GM19043 (cell line): ENCODE measurements at regions not wholly inside any gene's neighbourhood (a gene's known extent, or its start where the extent isn't known, plus 50 kb on each side); places are given as distances from the start of the nearest gene placed in this dataset.
"Not testable (repeated sequence)": the region's sequence is repeated elsewhere in the genome, so short reads cannot be mapped to it uniquely, and the experiment has no call there.

Source experiments
- ATAC-seq: cut with Tn5 transposase; IDR thresholded peaks from one replicate; pipeline ENCODE4 v1.9.1; 2021; ENCODE audit warnings: low read depth; ENCODE audit not compliant: unreplicated experiment

- no peak for ATAC-seq
These were observed 755.5 kb upstream of the SEMA6D start for GRCh38 chr15:46961795-46962194.

GRCh38 chr15:46988055-46988454 is 729.2 kb upstream of the SEMA6D start:
- not testable (repeated sequence) for ATAC-seq

- no peak for ATAC-seq
These were observed 720.9 kb upstream of the SEMA6D start for GRCh38 chr15:46996359-46996758.

DNA sequence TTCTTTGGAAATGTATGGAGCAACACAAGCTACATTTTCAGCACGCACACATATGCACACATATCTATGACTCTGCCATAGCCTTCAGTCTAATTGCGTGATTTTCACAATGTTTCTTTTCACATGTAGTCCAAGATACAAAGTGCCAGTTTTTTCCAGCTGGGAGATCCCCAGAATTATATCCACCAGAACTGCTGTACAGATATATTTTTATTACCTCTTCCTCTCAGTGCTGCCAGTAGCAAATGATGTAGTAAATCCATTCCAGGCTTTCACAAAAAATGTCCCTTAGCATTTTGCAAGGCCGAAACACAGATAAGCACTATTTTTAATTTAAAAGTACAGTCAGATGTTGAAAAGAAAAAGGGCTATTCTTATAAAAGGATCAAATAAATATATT is 719.8 kb upstream of the SEMA6D start:
- no peak for ATAC-seq

GRCh38 chr15:47003568-47003967 is 713.7 kb upstream of the SEMA6D start:
- ATAC-seq, result no peak

GRCh38 chr15:47013446-47013845 is 703.9 kb upstream of the SEMA6D start:
- no peak for ATAC-seq

DNA sequence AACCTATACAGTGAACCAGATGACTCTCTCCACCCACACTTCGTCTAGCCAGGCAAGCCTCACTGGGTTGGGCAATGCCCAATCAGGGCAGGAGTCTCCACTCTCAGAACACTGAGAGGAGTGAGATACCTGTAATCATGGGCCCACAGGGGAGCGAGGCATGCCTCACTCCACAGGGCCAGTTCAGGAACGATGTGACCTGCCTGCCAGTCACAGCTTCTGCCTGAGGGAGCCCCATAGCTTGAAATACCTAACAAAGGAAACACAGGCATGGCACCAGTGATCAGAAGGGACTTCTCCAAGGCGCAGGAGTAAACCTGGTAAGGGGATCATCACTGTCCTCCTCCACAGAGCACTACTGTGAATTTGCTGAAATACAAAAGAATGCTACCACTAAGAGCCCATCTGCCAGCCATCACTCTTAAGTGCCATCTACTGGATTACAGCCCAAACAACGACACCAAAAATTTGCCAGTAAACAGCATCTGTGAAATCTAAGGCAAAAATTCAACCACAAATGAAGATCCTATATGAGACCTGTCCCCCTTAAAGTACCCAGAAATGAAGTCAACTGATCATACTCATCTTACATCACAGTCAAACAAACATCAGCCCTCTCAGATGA is 689.9 kb upstream of the SEMA6D start:
- ATAC-seq, result no peak

DNA sequence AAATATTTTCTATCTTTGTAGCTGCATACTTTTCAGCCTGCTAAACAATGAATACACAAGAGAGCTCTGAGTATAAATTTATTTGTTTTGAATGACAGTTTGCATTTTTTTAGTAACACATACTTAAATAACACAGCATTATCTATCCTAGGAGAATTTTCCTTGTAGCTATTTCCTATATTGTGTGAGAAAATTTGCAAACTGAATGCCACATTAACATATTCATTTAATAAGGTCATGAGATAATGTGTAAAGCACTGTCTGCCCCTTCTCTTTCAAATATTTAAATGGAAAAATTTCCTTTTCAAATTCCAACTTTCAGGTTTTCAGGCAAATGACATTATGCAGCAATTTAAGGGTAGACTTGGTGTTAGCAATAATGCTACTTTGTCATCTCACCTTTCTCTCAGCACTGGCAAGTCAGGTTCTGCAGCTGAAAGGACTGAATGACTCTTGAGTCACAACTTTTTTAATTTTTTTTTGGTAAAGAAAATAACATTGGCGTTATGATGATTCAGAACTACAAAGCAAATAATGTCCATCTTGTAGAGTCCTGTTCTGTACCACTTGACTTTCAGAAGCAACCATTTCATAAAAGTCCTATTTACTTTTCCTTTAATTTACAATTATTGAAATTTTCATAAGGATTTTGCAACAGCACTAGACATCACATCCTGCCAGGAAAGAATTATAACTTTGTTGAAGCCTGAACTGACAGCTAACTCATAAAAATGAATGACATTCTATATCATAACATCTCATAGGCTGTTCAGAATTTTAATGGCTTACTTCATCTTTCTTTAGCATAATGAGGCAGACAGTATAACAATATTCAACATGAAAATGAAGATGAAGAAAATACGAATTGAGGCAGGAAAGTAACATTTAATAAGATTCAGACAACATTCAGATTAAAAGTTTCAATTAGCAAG is 681.6 kb upstream of the SEMA6D start:
- ATAC-seq, result no peak

DNA sequence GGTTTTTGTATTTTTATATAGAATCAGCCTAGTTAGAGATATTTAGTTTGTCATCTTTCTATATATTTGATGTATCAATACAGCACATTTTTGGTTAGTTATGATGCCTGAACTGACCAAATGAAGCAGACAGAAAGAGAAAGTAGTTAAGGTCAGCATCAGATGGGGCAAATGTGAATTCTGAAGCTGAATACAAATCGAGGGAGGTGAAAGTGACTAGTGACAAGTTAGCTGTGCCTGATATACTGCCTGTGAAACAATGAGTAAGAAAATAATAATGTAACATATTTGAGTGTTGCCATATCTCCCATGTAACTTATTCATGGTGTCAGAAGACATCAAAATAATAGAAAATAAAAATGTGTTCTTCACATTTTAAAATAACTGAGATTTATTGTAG is 680.3 kb upstream of the SEMA6D start:
- ATAC-seq, result no peak

- ATAC-seq, result no peak
These were observed 678.1 kb upstream of the SEMA6D start for GRCh38 chr15:47039225-47039624.

GRCh38 chr15:47041301-47041700 is 676.0 kb upstream of the SEMA6D start:
- no peak for ATAC-seq

- not testable (repeated sequence) for ATAC-seq
These were observed 669.3 kb upstream of the SEMA6D start for GRCh38 chr15:47047981-47048380.

DNA sequence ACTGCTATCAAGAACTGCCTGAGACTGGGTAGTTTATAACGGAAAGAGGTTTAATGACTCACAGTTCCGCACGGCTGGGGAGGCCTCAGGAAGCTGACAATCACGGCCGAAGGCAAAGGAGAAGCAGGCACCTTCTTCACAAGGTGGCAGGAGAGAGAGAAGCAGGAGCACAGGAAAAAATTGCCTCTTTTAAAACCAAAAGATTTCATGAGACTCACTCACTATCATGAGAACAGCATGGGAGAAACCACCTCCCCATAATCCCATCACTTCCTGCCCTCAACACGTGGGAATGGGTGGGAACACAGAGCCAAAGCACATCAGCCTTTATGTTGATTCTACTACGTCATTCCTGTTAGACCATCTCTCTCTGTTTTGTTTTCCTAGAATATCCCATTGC is 650.9 kb upstream of the SEMA6D start:
- no peak for ATAC-seq

DNA sequence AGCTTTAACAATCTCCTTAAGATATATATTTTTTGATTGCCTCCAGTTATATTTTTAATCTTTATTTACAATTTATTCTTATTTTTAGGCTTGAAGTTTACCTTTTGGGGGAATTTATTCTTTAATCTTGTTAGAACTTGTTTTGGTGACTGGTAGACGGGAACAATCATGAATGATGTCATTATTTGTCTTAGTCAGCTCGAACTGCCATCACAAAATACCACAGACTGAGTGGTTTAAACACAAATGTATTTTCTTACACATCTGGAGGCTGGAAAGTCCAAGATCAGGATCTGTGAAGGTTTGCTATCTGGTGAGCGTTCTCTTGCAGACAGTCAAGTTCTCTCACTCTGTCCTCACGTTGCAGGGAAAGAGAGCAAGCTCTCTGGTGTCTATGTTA is 639.5 kb upstream of the SEMA6D start:
- not testable (repeated sequence) for ATAC-seq

DNA sequence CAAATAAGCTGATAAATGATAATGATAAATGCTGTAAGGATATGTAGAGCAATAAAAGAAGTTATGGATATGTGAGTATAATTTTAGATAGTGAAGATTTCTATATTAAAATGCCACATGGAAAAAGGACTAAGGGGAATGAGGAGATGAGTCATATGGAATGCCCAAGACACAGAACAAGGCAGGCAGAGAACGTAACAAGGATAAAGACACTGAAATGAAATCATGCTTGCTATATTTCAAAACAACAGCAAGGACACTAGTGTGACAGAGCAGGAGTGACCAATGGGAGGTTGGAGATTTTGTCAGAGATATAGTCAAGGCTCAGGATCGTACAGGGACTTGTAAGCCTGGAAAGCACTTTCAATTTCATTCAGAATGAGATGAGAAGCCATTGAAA is 621.5 kb upstream of the SEMA6D start:
- no peak for ATAC-seq

GRCh38 chr15:47098526-47098925 is 618.8 kb upstream of the SEMA6D start:
- not testable (repeated sequence) for ATAC-seq

DNA sequence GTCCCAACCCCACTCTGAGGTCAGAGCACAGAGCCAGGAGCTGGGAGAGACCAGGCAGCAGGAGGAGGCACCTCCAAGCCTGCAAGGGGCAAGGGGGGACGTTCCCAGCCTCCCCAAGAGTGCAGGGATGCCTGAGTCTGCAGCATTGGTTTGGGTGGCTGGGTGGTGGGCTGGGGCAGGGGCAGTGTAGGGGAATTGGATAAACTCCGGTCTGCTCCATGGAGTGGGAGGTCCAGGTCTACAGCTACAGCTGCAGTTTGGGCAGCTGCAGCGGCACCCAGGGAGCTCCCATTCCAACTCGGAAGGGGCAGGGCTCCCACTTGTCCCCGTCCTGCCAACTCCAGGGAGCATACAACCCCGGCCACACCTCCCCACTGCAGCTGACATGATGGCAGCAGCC is 617.5 kb upstream of the SEMA6D start:
- ATAC-seq, result not testable (repeated sequence)

- ATAC-seq, result not testable (repeated sequence)
These were observed 608.5 kb upstream of the SEMA6D start for GRCh38 chr15:47108800-47109199.

DNA sequence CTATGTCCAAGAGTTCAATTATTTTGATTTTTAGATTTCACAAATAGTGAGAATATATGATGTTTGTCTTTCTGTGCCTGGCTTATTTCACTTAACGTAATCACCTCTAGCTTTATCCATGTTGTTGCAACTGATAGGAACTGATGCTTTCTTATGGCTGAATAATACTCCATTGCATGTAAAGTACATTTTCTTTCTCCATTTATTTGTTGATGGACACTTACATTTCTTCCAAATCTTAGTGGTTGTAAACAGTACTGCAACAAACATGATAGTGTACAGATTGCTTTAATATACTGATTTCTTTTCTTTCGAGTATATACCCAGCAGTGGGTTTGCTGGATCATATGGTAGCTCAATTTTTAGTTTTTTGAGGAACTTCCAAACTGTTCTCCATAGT is 600.6 kb upstream of the SEMA6D start:
- ATAC-seq, result no peak

- ATAC-seq, result no peak
These were observed 598.0 kb upstream of the SEMA6D start for GRCh38 chr15:47119349-47119748.

DNA sequence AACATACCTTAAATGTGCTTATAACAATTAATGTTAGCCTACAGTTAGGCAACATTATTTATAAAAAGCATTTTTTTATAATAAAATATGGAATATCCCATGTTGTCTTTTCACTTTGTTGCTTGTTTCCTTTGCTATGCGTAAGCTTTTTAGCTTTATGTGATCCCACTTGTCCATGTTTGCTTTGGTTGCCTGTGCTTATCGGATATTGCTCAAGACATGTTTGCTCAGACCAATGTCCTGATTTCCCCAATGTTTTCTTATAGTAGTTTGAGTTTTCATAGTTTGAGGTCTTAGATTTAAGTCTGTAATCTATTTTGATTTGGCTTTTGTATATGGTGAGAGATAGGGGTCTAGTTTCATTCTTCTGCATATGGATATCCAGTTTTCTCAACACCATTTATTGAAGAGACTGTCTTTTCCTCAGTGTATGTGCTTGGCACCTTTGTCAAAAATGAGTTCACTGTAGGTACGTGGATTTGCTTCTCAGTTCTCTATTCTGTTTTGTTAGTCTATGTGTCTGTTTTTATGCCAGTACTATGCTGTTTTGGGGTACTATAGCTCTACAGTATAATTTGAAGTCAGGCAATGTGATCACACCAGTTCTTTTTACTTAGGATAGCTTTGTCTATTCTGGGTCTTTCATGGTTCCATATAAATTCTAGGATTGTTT is 592.7 kb upstream of the SEMA6D start:
- no peak for ATAC-seq
